Activated gamma-delta T cell (primary cell): ENCODE measurements at regions not wholly inside any gene's neighbourhood (a gene's known extent, or its start where the extent isn't known, plus 50 kb on each side); places are given as distances from the start of the nearest gene placed in this dataset.
"Not testable (repeated sequence)": the region's sequence is repeated elsewhere in the genome, so short reads cannot be mapped to it uniquely, and the experiment has no call there.

Source experiments
- DNase-seq: peaks from one replicate; lab custom pipeline; 2025; lab: John Stamatoyannopoulos, UW

GRCh38 chr4:27075603-27076002 is 215.0 kb downstream of the STIM2 start:
- not testable (repeated sequence) for DNase-seq

GRCh38 chr4:27078934-27079455 is 218.4 kb downstream of the STIM2 start:
- no peak for DNase-seq

- no peak for DNase-seq
These were observed 221.3 kb downstream of the STIM2 start for GRCh38 chr4:27081675-27082586.

- no peak for DNase-seq
These were observed 222.1 kb downstream of the STIM2 start for GRCh38 chr4:27082776-27083175.

- DNase-seq, result no peak
These were observed 224.2 kb downstream of the STIM2 start for GRCh38 chr4:27084685-27085361.

GRCh38 chr4:27085396-27085795 is 224.8 kb downstream of the STIM2 start:
- no peak for DNase-seq

- DNase-seq, result no peak
These were observed 226.8 kb downstream of the STIM2 start for GRCh38 chr4:27087306-27088045.

- DNase-seq, result no peak
These were observed 227.8 kb downstream of the STIM2 start for GRCh38 chr4:27088491-27088890.

- DNase-seq, result no peak
These were observed 228.5 kb downstream of the STIM2 start for GRCh38 chr4:27089186-27089585.

GRCh38 chr4:27090406-27090805 is 229.8 kb downstream of the STIM2 start:
- no peak for DNase-seq

- no peak for DNase-seq
These were observed 233.6 kb downstream of the STIM2 start for GRCh38 chr4:27094224-27094623.

- no peak for DNase-seq
These were observed 234.1 kb downstream of the STIM2 start for GRCh38 chr4:27094783-27095182.

GRCh38 chr4:27096142-27096824 is 235.6 kb downstream of the STIM2 start:
- no peak for DNase-seq

GRCh38 chr4:27098034-27098433 is 237.4 kb downstream of the STIM2 start:
- DNase-seq, result no peak

GRCh38 chr4:27100713-27101112 is 240.1 kb downstream of the STIM2 start:
- DNase-seq, result no peak

GRCh38 chr4:27101126-27101525 is 240.5 kb downstream of the STIM2 start:
- no peak for DNase-seq

- no peak for DNase-seq
These were observed 240.9 kb downstream of the STIM2 start for GRCh38 chr4:27101561-27101960.

GRCh38 chr4:27111627-27112026 is 251.0 kb downstream of the STIM2 start:
- no peak for DNase-seq

GRCh38 chr4:27112587-27112986 is 251.9 kb downstream of the STIM2 start:
- no peak for DNase-seq

- no peak for DNase-seq
These were observed 254.6 kb downstream of the STIM2 start for GRCh38 chr4:27115221-27115620.

GRCh38 chr4:27117453-27117852 is 256.8 kb downstream of the STIM2 start:
- no peak for DNase-seq

GRCh38 chr4:27119239-27119638 is 258.6 kb downstream of the STIM2 start:
- no peak for DNase-seq
